CD4-positive, alpha-beta T cell treated with Interleukin-15 for 1 hour (primary cell): ENCODE measurements at regions not wholly inside any gene's neighbourhood (a gene's known extent, or its start where the extent isn't known, plus 50 kb on each side); places are given as distances from the start of the nearest gene placed in this dataset.

Experiments
- DNase-seq: peaks from one replicate; pipeline ENCODE4 v3.0.0-alpha.2; 2020

DNA sequence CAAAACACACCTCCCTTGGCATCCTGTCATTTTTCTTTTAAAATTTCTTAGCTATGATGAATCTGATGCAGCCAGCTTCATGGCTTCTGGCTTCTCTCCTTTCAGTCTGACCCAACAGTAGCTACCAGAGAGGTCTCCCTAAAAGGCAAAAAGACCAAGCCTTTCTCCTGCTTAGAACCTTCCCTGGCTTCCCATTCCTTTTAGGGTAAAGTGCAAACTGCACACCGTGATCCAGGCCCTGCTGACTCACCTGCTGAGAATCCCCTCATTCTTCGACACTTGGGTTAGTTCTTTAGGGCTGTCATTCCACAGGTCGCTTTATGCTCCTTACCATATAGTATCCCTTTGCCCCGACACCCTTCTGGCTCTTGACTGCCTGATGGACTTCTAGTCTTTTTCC, 362.4 kb downstream of the MIAT start:
- no peak for DNase-seq

- no peak for DNase-seq
Measured at GRCh38 chr22:27022274-27022895, 365.0 kb downstream of the MIAT start.

- DNase-seq = no peak
Measured at GRCh38 chr22:27022896-27023361, 365.5 kb downstream of the MIAT start.

GRCh38 chr22:27023591-27023990, 366.2 kb downstream of the MIAT start:
- no peak for DNase-seq

GRCh38 chr22:27024982-27025381, 367.6 kb downstream of the MIAT start:
- DNase-seq = no peak

GRCh38 chr22:27028093-27028492, 370.7 kb downstream of the MIAT start:
- DNase-seq = no peak

DNA sequence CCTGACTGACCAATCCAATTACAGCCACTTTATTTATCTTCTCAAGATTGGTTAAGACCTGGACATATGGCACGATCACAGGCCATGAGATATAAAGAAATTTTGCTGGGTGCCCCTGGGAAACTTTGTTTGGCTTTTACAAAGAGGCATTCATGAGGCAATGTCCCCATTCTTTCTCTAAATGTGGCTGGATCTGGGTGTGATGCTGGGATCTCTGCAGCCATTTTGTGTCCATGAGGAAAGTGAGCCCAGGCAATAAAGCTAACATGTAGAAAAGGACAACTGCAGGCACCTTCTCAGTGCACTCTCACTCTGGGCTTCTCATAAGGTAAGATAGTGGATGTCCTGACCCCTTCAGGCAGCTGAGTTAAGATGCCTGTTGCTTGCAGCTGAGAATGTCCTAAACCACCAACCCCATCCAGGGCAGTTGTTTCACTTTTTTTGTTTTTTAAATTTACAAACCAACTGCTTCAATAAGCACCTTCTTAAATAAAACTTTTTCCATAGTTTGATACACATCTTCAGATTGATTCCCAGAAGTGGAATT, 372.3 kb downstream of the MIAT start:
- DNase-seq = no peak

DNA sequence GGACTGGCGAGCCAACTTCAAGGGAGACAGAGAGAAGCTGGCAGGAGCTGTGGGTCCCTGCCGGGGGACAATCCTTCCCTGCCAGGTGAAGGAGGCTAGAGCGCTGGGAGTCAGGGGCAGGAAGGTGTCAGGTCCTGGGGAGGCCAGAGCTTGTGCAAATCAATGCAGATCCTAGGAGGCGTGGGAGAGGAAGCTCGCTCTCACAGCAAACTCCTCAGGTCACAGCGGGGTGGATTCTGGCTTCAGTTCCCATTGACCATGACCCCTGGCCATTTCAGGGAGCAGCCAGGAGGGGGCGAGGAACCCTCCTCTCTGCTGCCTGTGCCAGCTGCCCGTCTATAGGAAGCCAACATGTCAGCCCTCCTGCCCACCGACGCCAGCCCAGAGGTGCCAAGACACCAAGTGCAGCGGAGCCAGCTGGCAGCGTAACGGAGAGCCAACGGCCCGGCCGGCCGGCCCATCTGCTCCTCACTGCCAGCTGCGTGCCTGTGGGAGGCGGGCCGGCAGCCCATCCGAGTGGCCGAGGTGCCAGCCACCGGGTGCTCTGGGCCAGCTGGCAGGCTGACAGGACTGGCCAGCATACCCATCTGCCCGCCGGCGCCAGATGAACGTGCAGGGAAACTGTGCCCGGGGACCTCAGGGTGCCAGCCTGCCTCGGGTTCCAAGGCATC, 374.8 kb downstream of the MIAT start:
- no peak for DNase-seq

DNA sequence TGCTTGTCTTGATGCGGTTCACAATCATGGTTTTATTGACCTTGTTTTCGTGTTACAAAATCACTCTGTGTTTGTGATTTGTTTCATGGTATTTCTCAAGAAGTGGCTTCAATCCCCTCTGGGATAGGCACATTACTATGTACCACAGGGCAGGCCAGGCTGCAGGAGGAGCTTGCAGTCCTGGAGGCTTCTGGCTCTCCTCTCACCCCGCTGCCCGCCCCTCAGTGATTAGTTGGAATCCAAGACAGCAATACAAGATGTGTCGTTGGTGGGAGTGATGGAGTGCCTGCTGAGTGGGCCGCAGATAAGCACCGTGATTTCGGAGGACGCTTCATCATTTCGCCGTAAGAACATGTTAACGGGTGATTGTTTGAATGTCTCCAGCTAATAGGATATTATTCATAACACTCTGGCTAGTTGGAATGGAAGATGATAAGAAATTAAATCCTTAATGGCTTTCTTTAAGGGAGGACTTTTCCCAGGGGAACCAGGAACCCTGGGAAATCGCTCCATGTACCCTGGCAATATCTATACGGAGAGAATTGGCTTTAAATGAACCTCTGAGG, 384.4 kb downstream of the MIAT start:
- DNase-seq = no peak

DNA sequence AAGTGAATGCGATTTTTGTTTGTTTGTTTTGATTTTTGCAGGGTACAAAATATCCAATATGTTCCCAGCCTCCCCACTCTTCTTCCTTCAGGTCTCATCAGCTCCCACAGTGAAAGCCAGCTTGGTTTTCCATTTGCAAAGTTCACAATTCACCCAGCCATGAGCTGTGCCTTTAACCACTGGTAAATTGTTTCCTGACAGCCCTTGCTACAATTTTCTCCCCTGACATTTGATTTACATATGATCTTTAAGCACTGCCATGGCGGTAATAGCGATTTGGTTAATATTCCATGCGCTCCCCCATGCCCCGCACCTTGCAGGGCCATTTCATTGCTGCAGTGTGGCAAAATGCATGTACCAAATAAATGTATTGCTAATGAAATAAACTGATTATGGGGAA, 385.9 kb downstream of the MIAT start:
- no peak for DNase-seq

GRCh38 chr22:27045103-27045947, 387.9 kb downstream of the MIAT start:
- no peak for DNase-seq

DNA sequence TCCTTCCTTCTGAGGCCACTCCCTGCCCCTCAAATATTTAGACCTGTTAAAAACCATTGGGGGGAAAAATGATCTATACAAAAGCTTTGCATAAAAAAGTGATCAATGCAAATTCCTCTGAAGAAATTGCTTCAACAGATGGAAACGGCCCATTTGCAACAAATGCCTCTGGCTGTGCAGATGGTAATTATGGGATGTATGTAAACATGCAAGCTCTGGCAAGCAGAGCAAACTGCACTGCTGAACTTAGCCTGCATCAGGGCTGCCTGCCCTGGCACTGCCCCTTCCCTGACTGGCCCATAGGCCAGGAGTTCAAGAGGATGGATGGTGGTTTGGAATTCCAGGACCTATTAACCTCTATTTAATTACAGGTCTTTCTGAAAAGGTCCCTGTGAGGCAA, 388.7 kb downstream of the MIAT start:
- DNase-seq = no peak

GRCh38 chr22:27046603-27047002, 389.2 kb downstream of the MIAT start:
- no peak for DNase-seq

DNA sequence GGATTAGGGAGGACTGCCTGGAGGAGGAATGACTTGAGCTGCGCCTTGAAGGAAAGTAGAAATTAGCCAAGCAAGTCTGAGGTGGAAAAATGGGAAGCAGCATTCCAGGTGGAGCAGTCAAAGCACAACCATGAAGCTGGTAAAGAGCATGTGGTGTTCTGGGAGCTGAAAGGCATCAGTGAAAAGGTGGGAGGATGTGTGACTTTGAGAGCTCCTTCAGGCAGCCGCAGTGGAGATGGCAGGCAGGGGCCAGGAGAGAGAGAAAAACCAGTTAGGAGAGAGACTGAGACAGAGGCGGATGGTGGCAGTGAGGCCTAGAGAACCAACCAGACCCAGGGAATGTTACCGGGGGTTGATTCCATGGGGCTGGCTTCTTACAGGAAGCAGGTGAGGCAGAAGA, 393.4 kb downstream of the MIAT start:
- no peak for DNase-seq

- no peak for DNase-seq
Measured at GRCh38 chr22:27051407-27051806, 394.0 kb downstream of the MIAT start.

DNA sequence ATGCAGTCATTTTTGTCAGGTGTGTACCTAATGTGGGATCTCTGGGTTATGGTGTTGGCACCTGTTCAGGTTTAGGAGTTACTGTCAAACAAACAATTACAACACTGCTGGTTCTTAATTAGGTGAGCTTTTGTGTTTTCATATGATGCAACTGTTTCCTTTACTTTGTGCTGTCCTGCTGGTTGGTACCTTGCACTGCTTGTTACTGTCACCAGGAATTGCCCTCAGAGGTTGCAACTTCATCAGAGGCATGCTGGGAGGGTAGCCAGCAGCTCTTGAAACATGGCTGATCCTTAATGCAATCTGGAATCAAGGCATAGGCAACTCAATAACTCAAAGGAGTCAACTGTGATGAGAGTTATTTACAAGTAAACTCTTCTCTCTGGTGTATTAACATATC, 400.3 kb downstream of the MIAT start:
- no peak for DNase-seq

- no peak for DNase-seq
Measured at GRCh38 chr22:27060190-27060589, 402.8 kb downstream of the MIAT start.

DNA sequence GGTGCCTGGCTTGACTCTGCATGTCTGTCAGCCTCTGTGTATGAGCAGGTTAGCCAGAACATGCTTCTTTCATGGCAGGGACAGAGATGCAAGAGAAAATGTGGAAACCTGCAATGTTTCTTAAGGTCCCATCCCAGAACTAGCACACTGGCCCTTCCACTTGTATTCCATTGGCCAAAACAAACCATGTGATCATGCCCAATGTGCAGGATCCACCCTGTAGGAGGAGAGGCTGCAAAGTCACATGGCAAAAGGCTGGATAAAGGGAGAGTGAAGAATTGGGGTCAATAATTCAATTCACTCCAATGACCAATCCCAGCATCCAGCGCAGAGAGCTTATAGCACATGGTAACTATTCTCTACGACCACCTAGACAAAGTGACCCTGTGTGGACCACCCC, 405.5 kb downstream of the MIAT start:
- no peak for DNase-seq

DNA sequence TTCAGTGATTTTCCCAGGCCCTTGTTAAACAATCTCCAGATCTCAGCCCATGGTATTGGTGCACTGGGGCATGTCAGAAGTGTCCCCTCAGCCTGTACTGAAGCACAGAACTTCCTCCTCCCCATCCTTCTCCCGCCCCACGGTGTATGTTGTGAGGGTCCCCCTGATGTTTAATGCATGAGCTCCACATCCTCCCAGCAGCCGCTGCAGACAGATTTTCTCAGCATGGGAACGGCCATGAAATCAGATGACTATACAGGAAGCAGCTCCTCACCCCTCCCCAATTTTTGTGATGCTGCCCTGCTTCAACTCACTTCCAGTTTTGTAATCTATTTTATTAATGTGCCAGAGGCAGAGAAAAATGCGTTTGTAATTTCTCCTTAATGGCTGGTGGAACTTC, 406.0 kb downstream of the MIAT start:
- DNase-seq = no peak

DNA sequence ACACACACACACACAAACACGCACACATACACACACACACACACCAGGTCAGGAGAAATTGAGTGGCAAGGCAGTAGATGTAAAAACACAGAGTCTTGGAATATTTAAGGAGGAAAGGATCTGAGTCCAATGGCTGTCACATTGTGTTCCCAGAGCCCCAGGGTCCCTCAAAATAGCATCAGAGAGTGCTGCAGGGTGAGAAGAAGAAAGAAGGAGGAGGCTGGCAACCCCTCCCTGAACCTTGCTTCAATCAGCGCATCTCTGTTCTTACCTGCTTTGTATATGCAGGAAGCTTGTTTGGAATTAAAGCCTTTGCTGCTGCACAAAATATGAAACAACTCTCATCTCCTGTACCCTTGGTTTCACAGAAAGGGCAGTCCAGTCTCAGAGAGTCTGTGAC, 406.5 kb downstream of the MIAT start:
- no peak for DNase-seq

DNA sequence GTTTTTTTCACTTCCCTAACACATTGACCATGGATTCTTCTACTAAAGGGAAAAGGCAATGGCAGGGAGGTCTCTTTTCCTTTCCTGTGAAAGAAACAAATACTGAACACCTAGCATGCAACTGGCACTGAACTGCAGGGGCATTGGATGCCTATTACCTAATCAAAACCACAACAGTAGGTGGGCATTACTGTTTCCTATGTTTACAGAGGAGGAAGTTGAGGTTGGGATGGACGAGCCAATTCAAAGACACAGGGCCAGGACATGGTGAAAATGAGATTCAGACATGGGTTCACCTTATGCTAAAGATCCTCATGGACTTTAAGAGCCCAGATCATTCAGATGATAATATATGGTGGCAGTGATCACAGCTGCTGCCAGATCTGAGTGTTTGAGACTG, 407.0 kb downstream of the MIAT start:
- no peak for DNase-seq

- DNase-seq = no peak
Measured at GRCh38 chr22:27065279-27065678, 407.9 kb downstream of the MIAT start.

DNA sequence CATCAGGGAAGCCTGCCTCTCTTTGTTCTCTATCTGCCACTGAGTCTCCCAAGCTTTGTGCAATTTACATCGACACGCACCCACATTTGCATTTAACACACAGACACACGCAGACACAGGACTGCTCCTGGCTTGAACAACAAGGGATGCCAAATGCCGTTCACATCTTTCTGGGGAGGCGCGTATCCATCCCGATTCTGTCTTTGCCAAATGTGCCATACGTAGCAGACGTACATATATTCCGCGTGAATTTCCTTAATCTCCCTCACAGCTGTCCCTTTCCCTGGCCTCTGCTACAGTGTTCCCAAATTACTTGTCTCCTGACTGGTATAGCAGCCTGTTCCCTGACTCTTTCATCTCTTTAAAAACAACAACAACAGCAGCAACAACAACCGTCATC, 409.5 kb downstream of the MIAT start:
- DNase-seq = no peak
